PC-3 (cell line): ENCODE measurements at regions not wholly inside any gene's neighbourhood (a gene's known extent, or its start where the extent isn't known, plus 50 kb on each side); places are given as distances from the start of the nearest gene placed in this dataset.

Experiments used
- CTCF ChIP-seq: fragments of 300-600 bp; sonication (generic); conservative IDR thresholded peaks from 2 replicates; pipeline ENCODE4 v1.5.1; 2017; ENCODE audit warnings: antibody characterized with exemption, low read depth, mild to moderate bottlenecking, low read length
- EZH2 ChIP-seq: fragments of 300-600 bp; sonication (generic); IDR thresholded peaks from one replicate; pipeline ENCODE4 v1.6.1; 2017; ENCODE audit warnings: antibody characterized with exemption, mild to moderate bottlenecking, low read length; ENCODE audit not compliant: unreplicated experiment

- TF ChIP-seq EZH2 (no peak), CTCF (no peak)
Observed at GRCh38 chr5:3957658-3958057, 362.0 kb downstream of the IRX1 start.
